Urothelium cell line (cell line): ENCODE measurements at regions not wholly inside any gene's neighbourhood (a gene's known extent, or its start where the extent isn't known, plus 50 kb on each side); places are given as distances from the start of the nearest gene placed in this dataset.

Source experiments
- DNase-seq: peaks from one replicate; pipeline ENCODE4 v3.0.0; 2011; ENCODE audit warnings: low spot score, mixed read lengths
- FAIRE-seq: peaks from 2 replicates; lab custom pipeline; 2011; peaks lifted over from hg19 to GRCh38; lab: Jason Lieb, UNC

DNA sequence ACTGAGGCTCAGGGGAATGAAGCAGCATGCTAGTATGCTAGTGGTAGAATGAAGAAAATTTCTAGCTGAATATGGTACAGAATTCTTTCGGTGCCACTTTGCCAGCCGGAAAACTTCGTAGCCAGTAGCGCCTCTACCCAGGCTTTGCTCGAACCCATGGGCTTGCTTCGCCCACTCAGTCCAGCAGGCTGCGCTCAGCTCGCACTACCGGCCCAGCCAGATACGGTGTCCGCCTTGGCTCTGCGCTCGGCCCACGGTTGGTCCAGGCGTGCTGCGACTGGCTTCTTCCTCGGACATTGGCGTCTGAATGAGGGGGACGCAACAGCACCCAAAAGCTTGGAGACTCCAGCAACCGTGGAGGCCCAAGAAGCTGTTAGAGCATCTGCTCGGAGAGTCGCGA lies 372.5 kb upstream of the CDH8 start:
- FAIRE-seq, result no peak
- DNase-seq, result peak; percentile 4

GRCh38 chr16:62406387-62406786 lies 370.1 kb upstream of the CDH8 start:
- no peak for DNase-seq
- FAIRE-seq, result no peak

GRCh38 chr16:62404842-62405611 lies 368.8 kb upstream of the CDH8 start:
- DNase-seq, result no peak

DNA sequence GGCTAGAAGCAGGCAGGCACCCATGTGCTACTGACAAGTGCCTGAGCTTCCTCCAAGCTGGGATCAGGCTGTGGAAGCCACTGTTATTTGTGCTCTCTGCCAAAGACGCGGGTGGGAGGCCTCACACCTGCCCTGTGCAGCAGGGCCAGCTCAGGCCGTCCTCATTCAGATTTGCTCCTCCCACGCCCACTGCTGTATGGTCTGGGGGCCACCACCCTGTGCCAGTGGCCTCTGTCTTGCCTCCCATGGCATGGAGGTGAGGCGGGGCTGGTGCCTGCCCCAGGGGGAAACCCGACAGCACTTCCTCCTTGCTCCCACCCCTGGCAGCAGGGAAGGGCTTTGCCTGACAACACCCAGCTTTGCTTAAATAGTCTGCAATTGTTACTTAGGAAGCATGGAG lies 356.5 kb upstream of the CDH8 start:
- FAIRE-seq (no peak), DNase-seq (no peak)

More at GRCh38 chr16:62404842-62405611, 368.8 kb upstream of the CDH8 start:
- FAIRE-seq, result no peak

DNA sequence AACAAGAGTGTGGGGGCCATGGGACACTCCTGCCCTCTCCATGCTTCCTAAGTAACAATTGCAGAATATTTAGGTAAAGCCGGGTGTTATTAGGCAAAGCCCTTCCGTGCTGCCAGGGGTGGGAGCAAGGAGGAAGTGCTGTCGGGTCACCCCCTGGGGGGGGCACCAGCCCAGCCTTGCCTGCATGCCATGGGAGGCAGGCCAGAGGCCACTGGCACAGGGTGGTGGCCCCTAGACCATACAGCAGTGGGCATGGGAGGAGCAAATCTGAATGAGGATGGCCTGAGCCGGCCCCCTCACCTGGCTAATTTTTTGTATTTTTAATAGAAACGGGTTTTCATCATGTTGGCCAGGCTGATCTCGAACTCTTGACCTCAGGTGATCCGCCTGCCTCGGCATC lies 355.7 kb upstream of the CDH8 start:
- DNase-seq (no peak), FAIRE-seq (no peak)

GRCh38 chr16:62391134-62391533 lies 354.9 kb upstream of the CDH8 start:
- DNase-seq, result no peak
- FAIRE-seq, result no peak

GRCh38 chr16:62390214-62390613 lies 354.0 kb upstream of the CDH8 start:
- no peak for DNase-seq
- FAIRE-seq, result no peak

DNA sequence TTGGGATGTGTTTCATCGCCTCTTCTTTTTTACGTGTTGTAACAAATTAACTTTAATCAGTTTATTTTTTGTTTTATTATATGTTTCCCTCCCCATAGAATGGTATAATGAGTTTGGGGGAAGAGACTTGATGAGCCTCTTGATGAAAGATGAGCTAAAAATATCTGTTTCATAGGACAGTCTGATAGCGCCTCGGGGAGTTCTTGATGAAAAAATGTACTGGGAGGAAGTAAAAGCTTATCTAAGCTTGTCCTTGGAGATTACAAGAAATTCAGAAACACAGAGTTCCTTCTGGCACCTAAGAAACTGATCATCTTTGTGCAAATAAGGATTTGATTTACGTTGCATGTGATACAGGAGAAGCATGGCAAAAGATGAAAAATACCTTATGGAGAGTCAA lies 350.2 kb upstream of the CDH8 start:
- FAIRE-seq (no peak), DNase-seq (no peak)

- FAIRE-seq (no peak), DNase-seq (no peak)
Observed at GRCh38 chr16:62383941-62384340, 347.7 kb upstream of the CDH8 start.

- FAIRE-seq (no peak), DNase-seq (no peak)
Observed at GRCh38 chr16:62370445-62370844, 334.2 kb upstream of the CDH8 start.

- FAIRE-seq (no peak), DNase-seq (no peak)
Observed at GRCh38 chr16:62363501-62363900, 327.3 kb upstream of the CDH8 start.

DNA sequence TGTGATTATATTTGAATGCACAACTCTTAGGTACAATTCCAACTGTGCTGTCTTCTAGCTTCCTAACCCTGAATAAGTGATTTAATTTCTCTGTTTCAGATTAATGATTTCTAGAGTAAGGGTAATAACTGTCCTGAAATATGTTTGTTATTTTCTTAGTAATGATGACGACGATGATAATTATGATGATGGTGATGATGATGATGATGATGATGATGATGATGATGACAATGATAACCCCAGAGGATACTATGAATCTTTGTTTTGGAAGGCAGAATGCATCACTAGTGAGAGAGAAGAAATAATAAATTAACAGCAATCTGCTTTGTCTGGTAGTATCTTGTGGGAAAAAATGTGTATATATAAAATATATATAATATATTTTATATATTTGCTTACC lies 317.1 kb upstream of the CDH8 start:
- no peak for FAIRE-seq
- DNase-seq, result no peak

- DNase-seq, result no peak
- FAIRE-seq, result no peak
Observed at GRCh38 chr16:62342216-62342615, 306.0 kb upstream of the CDH8 start.

GRCh38 chr16:62335356-62335755 lies 299.1 kb upstream of the CDH8 start:
- DNase-seq (no peak), FAIRE-seq (no peak)

DNA sequence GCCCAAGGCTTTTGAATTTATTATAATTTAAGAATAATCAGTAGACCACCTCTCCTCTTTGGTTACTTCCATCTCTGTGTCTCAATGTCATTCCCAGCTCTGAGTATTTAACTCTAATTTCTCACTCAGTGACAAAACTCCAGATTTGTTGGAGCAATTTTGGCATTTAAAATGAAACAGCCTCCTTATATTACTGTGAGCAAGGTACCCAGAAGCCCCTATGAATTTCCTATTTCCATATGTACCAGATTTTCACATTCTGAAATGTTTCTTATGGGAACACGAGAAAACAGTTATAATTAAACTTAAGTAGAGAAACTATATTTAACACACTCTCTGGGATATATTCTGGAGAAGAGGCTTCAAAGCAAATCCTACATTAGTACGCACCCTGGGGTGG lies 285.4 kb upstream of the CDH8 start:
- DNase-seq (no peak), FAIRE-seq (no peak)

GRCh38 chr16:62298600-62298999 lies 262.4 kb upstream of the CDH8 start:
- FAIRE-seq (no peak), DNase-seq (no peak)

DNA sequence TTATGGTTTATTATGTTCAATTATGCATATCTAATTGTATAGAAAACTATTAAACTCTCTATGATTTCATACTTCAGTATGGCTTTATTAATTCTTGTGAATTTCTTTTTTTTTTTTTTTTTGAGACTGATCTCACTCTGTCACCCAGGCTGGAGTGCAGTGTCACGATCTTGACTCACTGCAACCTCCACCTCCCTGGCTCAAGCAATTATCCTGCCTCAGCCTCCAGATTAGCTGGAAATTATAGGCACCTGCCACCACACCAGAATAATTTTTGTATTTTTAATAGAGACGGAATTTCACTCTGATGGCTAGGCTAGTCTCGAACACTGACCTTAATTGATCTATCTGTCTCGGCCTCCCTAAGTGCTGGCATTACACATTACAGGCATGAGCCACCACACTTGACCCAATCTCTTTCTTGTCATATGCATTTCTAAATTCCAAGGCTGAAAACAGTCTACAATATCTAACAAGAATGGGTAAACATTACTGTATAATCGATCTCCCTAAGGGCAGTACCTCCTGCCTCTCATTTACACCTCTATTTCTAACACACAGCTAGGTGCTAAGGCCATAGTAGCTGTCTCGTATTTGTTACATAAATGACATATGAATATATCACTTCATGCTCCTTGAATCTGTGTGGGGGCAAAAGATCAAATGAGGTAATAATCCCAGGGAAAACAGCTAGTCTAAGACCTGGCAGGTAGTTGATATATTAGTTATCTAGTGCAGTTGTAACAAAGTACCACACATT lies 258.2 kb upstream of the CDH8 start:
- DNase-seq (no peak), FAIRE-seq (no peak)

DNA sequence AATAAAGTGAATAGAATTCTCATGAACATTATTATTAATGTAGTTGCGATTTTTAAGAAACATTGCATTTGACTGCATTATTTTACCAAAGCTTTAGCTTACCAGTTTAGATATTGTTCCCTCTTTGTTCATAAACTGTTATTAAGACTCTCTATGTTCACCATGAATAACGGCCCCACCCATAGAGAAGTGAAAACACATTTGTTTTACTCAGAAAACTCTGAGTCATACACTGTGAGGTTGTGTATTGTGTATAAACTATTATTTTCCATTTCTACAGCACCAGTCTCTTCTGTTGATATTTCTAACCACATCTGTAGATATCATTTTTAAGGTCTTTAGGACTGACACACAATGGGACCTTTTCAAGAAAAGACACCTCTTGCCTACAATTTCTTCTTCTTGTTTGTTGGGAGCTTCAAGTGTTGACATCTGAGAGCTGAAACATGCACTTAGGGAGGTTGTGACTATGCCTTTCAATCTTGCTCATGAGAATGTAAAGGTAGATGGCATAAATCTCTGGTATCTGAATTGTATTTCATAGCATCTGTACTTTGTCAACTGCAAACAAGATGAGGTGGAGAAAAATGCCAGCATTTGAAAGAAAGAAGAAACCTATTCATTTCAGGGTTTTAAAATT lies 252.9 kb upstream of the CDH8 start:
- DNase-seq (no peak), FAIRE-seq (no peak)

DNA sequence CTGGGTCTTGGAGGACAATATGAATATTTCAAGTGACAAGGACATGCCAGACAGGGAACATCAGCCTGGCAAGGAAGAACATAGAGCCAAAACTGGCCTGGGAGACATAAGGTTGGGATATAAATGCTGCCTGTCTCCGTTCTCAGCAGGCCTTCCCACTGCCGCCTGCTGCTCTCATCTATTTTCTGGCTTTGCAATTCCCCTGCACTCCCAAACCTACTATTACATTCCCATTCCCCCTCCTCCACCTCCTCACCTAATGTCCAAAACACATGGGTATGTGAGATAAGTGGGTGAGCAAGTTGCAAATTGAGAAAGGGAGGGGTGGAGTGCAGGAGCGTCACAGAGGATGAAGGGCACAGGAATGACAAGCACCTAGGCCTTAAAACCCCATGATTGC lies 244.3 kb upstream of the CDH8 start:
- DNase-seq, result no peak
- FAIRE-seq, result no peak

- FAIRE-seq (no peak), DNase-seq (no peak)
Observed at GRCh38 chr16:62277942-62278341, 241.7 kb upstream of the CDH8 start.

GRCh38 chr16:62276637-62277036 lies 240.4 kb upstream of the CDH8 start:
- DNase-seq (no peak), FAIRE-seq (no peak)

GRCh38 chr16:62272035-62272434 lies 235.8 kb upstream of the CDH8 start:
- DNase-seq (no peak), FAIRE-seq (no peak)
